ENCODE measurements at regions not wholly inside any gene's neighbourhood (a gene's known extent, or its start where the extent isn't known, plus 50 kb on each side); places are given as distances from the start of the nearest gene placed in this dataset.
A peak's percentile ranks its signal among the peaks of the same experiment; 100 is the strongest.
"Not testable (repeated sequence)": the region's sequence is repeated elsewhere in the genome, so short reads cannot be mapped to it uniquely, and the experiment has no call there.

GRCh38 chr6:84605298-84605697 is 159.1 kb downstream of the TBX18 start:
- H3K79me2 ChIP-seq (ENCODE audit: control insufficient read depth, insufficient read depth, low read length, unreplicated experiment), result no peaks in the 10 kb centered on the region
- H3K36me3 ChIP-seq (ENCODE audit: insufficient read depth, low read length), result 0 out of 2 replicates have a peak, but pooled peaks cover 2% of the 10 kb centered on the region
- no peaks in the 10 kb centered on the region for H3K27me3 ChIP-seq (ENCODE audit: insufficient read depth, low read length)
- peaks cover 9% of the 10 kb centered on the region for H3K4me1 ChIP-seq (ENCODE audit: control insufficient read depth, insufficient read depth, low read length, unreplicated experiment)
- no peak overlapping the region for H3K4me3 ChIP-seq (ENCODE audit: low read depth, low read length)
- H2AFZ ChIP-seq (ENCODE audit: low read length, unreplicated experiment), result peak overlapping the region; percentile 34
- no peak overlapping the region for H3K27ac ChIP-seq (ENCODE audit: low read depth, low read length)

DNA sequence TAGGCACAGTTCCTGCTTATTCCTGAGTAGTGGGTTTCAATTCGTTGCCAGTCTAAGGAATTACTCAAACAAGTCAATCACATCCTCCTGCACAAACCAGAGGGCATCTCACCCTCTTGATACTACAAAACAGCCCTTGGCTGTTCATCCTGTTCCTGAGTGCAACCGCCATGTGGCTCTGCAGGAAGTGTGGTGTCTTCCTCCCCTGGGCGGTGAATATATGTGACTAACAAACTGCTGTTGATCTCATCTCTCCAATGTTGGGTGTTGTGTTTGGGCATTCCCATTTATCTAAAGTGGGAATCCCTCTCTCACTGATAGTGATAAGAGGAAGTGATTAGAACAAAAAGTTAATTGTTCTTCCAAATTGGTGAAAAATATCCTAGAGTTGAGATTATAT is 163.0 kb downstream of the TBX18 start:
- H2AFZ ChIP-seq (ENCODE audit: low read length, unreplicated experiment), result no peak overlapping the region
- H3K27me3 ChIP-seq (ENCODE audit: insufficient read depth, low read length), result no peaks in the 10 kb centered on the region
- no peaks in the 10 kb centered on the region for H3K79me2 ChIP-seq (ENCODE audit: control insufficient read depth, insufficient read depth, low read length, unreplicated experiment)
- H3K4me1 ChIP-seq (ENCODE audit: control insufficient read depth, insufficient read depth, low read length, unreplicated experiment), result peaks cover 9% of the 10 kb centered on the region
- no peak overlapping the region for H3K4me3 ChIP-seq (ENCODE audit: low read depth, low read length)
- 0 out of 2 replicates have a peak, but pooled peaks cover 2% of the 10 kb centered on the region for H3K36me3 ChIP-seq (ENCODE audit: insufficient read depth, low read length)
- no peak overlapping the region for H3K27ac ChIP-seq (ENCODE audit: low read depth, low read length)

- no peaks in the 10 kb centered on the region for H3K27me3 ChIP-seq (ENCODE audit: insufficient read depth, low read length)
- 0 out of 2 replicates have a peak, but pooled peaks cover 2% of the 10 kb centered on the region for H3K36me3 ChIP-seq (ENCODE audit: insufficient read depth, low read length)
- H3K4me1 ChIP-seq (ENCODE audit: control insufficient read depth, insufficient read depth, low read length, unreplicated experiment), result peaks cover 4% of the 10 kb centered on the region
- H3K4me3 ChIP-seq (ENCODE audit: low read depth, low read length), result no peak overlapping the region
- no peaks in the 10 kb centered on the region for H3K79me2 ChIP-seq (ENCODE audit: control insufficient read depth, insufficient read depth, low read length, unreplicated experiment)
- no peak overlapping the region for H3K27ac ChIP-seq (ENCODE audit: low read depth, low read length)
- H2AFZ ChIP-seq (ENCODE audit: low read length, unreplicated experiment), result no peak overlapping the region
Measured at GRCh38 chr6:84599991-84600390, 164.4 kb downstream of the TBX18 start.

GRCh38 chr6:84597238-84597875 is 167.0 kb downstream of the TBX18 start:
- Histone ChIP-seq H3K27ac (ENCODE audit: low read depth, low read length) (no peak overlapping the region), H3K79me2 (ENCODE audit: control insufficient read depth, insufficient read depth, low read length, unreplicated experiment) (no peaks in the 10 kb centered on the region), H3K27me3 (ENCODE audit: insufficient read depth, low read length) (no peaks in the 10 kb centered on the region), H3K4me3 (ENCODE audit: low read depth, low read length) (no peak overlapping the region), H2AFZ (ENCODE audit: low read length, unreplicated experiment) (peak overlapping the region; percentile 85), H3K36me3 (ENCODE audit: insufficient read depth, low read length) (0 out of 2 replicates have a peak, but pooled peaks cover 2% of the 10 kb centered on the region), H3K4me1 (ENCODE audit: control insufficient read depth, insufficient read depth, low read length, unreplicated experiment) (peaks cover 4% of the 10 kb centered on the region)

DNA sequence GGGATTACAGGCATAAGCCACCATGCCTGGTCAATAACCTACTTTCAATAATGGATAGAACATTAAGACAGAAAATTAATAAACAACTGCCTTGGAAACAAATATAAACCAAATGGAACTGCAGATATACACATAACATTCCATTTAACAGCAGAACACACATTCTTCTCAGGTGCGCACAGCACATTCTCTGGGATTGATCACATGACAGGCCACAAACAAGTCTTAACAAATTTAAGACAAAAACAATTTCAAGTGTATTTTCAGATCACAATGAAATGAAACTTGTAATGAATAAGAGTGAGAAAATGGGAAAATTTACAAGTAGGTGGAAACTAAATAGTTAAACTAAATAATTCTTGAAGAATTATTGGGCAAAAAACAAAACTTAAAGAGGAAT is 167.9 kb downstream of the TBX18 start:
- no peak overlapping the region for H3K27ac ChIP-seq (ENCODE audit: low read depth, low read length)
- H3K79me2 ChIP-seq (ENCODE audit: control insufficient read depth, insufficient read depth, low read length, unreplicated experiment), result no peaks in the 10 kb centered on the region

DNA sequence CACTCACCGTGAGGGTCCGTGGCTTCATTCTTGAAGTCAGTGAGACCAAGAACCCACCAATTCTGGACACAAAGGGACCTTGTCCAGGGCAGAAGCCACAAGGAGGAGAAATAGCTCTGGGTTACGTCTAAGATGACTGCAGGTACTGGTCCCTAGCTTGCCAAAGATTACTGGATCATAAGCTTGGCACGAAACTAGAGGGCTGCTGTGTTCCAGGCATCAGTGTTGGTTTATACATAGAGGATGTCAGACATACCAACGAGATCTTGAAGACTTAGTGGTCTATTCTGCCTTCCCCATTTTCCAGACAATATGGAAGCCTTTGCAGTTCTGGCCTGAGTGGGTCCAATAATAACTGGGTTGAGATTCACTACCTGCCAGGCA is 175.7 kb downstream of the TBX18 start:
- Histone ChIP-seq H2AFZ (ENCODE audit: low read length, unreplicated experiment) (no peak overlapping the region), H3K27ac (ENCODE audit: low read depth, low read length) (no peak overlapping the region), H3K27me3 (ENCODE audit: insufficient read depth, low read length) (no peaks in the 10 kb centered on the region), H3K4me1 (ENCODE audit: control insufficient read depth, insufficient read depth, low read length, unreplicated experiment) (no peaks in the 10 kb centered on the region), H3K4me3 (ENCODE audit: low read depth, low read length) (no peak overlapping the region), H3K36me3 (ENCODE audit: insufficient read depth, low read length) (no peaks in the 10 kb centered on the region), H3K79me2 (ENCODE audit: control insufficient read depth, insufficient read depth, low read length, unreplicated experiment) (no peaks in the 10 kb centered on the region)

More for the DNA sequence above, 167.9 kb downstream of the TBX18 start:
- 0 out of 2 replicates have a peak, but pooled peaks cover 2% of the 10 kb centered on the region for H3K36me3 ChIP-seq (ENCODE audit: insufficient read depth, low read length)
- H2AFZ ChIP-seq (ENCODE audit: low read length, unreplicated experiment), result no peak overlapping the region
- no peaks in the 10 kb centered on the region for H3K27me3 ChIP-seq (ENCODE audit: insufficient read depth, low read length)
- no peak overlapping the region for H3K4me3 ChIP-seq (ENCODE audit: low read depth, low read length)
- peaks cover 4% of the 10 kb centered on the region for H3K4me1 ChIP-seq (ENCODE audit: control insufficient read depth, insufficient read depth, low read length, unreplicated experiment)

DNA sequence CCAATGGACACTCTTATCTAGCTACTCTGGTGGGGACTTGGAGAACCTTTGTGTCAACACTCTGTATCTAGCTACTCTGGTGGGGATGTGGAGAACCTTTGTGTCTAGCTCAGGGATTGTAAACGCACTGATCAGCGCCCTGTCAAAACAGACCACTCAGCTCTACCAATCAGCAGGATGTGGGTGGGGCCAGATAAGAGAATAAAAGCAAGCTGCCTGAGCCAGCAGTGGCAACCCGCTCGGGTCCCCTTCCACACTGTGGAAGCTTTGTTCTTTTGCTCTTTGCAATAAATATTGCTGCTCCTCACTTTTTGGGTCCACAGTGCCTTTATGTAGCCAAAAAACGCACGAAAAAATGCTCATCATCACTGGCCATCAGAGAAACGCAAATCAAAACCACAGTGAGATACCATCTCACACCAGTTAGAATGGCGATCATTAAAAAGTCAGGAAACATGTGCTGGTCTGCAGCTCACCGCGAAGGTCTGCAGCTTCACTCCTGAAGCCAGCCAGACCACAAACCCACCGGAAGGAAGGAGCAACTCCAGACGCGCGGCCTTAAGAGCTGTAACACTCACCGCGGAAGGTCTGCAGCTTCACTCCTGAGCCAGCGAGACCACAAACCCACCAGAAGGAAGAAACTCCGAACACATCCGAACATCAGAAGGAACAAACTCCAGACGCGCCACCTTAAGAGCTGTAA is 176.3 kb downstream of the TBX18 start:
- H3K4me3 ChIP-seq (ENCODE audit: low read depth, low read length); H3K27ac ChIP-seq (ENCODE audit: low read depth, low read length); H3K27me3 ChIP-seq (ENCODE audit: insufficient read depth, low read length); H2AFZ ChIP-seq (ENCODE audit: low read length, unreplicated experiment); H3K36me3 ChIP-seq (ENCODE audit: insufficient read depth, low read length); H3K79me2 ChIP-seq (ENCODE audit: control insufficient read depth, insufficient read depth, low read length, unreplicated experiment); H3K4me1 ChIP-seq (ENCODE audit: control insufficient read depth, insufficient read depth, low read length, unreplicated experiment): not testable (repeated sequence)

- not testable (repeated sequence) for H3K27me3 ChIP-seq (ENCODE audit: insufficient read depth, low read length); H3K4me1 ChIP-seq (ENCODE audit: control insufficient read depth, insufficient read depth, low read length, unreplicated experiment)
Measured at GRCh38 chr6:84587202-84587940, 177.0 kb downstream of the TBX18 start.

DNA sequence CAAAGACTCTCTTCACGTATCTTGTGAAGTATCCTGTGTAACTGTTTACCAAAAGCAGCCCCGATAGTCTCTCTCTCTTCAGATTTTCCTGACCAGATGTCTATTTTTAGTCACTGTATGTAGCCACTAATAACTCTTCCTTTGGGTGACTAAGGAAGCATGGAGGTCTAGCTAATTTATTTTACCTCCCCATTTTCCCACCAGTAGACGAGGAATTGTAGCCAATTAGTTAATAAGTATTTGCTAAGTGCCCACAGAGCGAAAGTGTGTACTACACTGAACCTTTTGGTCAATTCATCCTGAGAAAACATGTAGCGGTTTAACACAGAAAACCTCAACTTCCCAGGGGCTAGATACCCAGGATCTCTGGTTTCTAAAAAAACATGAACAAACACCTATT is 180.6 kb downstream of the TBX18 start:
- no peaks in the 10 kb centered on the region for H3K36me3 ChIP-seq (ENCODE audit: insufficient read depth, low read length)
- H3K27ac ChIP-seq (ENCODE audit: low read depth, low read length), result no peak overlapping the region
- no peaks in the 10 kb centered on the region for H3K79me2 ChIP-seq (ENCODE audit: control insufficient read depth, insufficient read depth, low read length, unreplicated experiment)
- no peaks in the 10 kb centered on the region for H3K27me3 ChIP-seq (ENCODE audit: insufficient read depth, low read length)
- H2AFZ ChIP-seq (ENCODE audit: low read length, unreplicated experiment), result no peak overlapping the region
- H3K4me1 ChIP-seq (ENCODE audit: control insufficient read depth, insufficient read depth, low read length, unreplicated experiment), result peaks cover 16% of the 10 kb centered on the region
- no peak overlapping the region for H3K4me3 ChIP-seq (ENCODE audit: low read depth, low read length)

More at GRCh38 chr6:84587202-84587940, 177.0 kb downstream of the TBX18 start:
- H3K27ac ChIP-seq (ENCODE audit: low read depth, low read length); H3K79me2 ChIP-seq (ENCODE audit: control insufficient read depth, insufficient read depth, low read length, unreplicated experiment); H3K4me3 ChIP-seq (ENCODE audit: low read depth, low read length); H2AFZ ChIP-seq (ENCODE audit: low read length, unreplicated experiment); H3K36me3 ChIP-seq (ENCODE audit: insufficient read depth, low read length): not testable (repeated sequence)

DNA sequence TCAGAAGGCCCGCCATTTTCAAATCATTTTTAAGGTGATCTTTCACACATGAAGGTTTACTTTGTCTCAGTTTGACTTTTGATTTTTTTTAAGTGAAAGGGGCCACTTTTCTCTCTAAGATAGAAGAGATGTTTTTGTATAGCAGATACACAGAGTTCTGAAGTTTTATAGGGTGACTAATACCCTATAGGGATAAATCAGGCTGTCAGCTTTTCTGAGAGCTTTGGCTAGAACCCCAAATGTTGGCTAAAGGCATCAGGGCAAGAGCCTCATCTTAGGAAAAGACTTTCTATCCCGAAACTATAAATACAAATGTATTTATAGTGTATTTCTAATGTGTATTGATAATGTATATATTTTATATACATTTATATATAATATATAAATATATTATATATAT is 181.4 kb downstream of the TBX18 start:
- H2AFZ ChIP-seq (ENCODE audit: low read length, unreplicated experiment), result peak overlapping the region; percentile 28
- H3K36me3 ChIP-seq (ENCODE audit: insufficient read depth, low read length), result no peaks in the 10 kb centered on the region
- no peaks in the 10 kb centered on the region for H3K27me3 ChIP-seq (ENCODE audit: insufficient read depth, low read length)
- H3K4me3 ChIP-seq (ENCODE audit: low read depth, low read length), result no peak overlapping the region
- peaks cover 16% of the 10 kb centered on the region for H3K4me1 ChIP-seq (ENCODE audit: control insufficient read depth, insufficient read depth, low read length, unreplicated experiment)
- H3K27ac ChIP-seq (ENCODE audit: low read depth, low read length), result no peak overlapping the region
- no peaks in the 10 kb centered on the region for H3K79me2 ChIP-seq (ENCODE audit: control insufficient read depth, insufficient read depth, low read length, unreplicated experiment)
